Neural cell (in vitro differentiated cells): ENCODE measurements at regions not wholly inside any gene's neighbourhood (a gene's known extent, or its start where the extent isn't known, plus 50 kb on each side); places are given as distances from the start of the nearest gene placed in this dataset.

Experiments used
- H2AFZ ChIP-seq: fragments of 200-600, 300-800 bp; sonication (generic), shearing (Covaris generic); 2 replicates; pipeline ENCODE4 v1.6.0; 2014; ENCODE audit warnings: low read depth, mild to moderate bottlenecking, antibody characterized with exemption, low read length, moderate library complexity
- H3F3A ChIP-seq: fragments of 200-600 bp; shearing (Covaris generic); 2 replicates; pipeline ENCODE4 v1.6.1; 2016; ENCODE audit warnings: mild to moderate bottlenecking, moderate library complexity, mixed read lengths, antibody characterized with exemption, low read length; ENCODE audit not compliant: insufficient read depth, poor library complexity, severe bottlenecking
- H3K27ac ChIP-seq: fragments of 200-600, 300-800 bp; sonication (generic), shearing (Covaris generic); 2 replicates; pipeline ENCODE4 v1.5.1; 2014; ENCODE audit warnings: mild to moderate bottlenecking, low read length, moderate library complexity
- H3K27me3 ChIP-seq: fragments of 300-800, 200-600 bp; sonication (generic), shearing (Covaris generic); 2 replicates; pipeline ENCODE4 v1.6.0; 2014; ENCODE audit warnings: mild to moderate bottlenecking, low read depth, low read length, moderate library complexity; ENCODE audit not compliant: insufficient read depth
- H3K36me3 ChIP-seq: fragments of 300-800, 200-600 bp; sonication (generic), shearing (Covaris generic); 2 replicates; pipeline ENCODE4 v1.5.1; 2014; ENCODE audit warnings: mild to moderate bottlenecking, antibody characterized with exemption, low read length, moderate library complexity; ENCODE audit not compliant: insufficient read depth
- H3K4me2 ChIP-seq: fragments of 300-800, 200-600 bp; sonication (generic), shearing (Covaris generic); 2 replicates; pipeline ENCODE4 v1.6.0; 2014; ENCODE audit warnings: mild to moderate bottlenecking, low read length
- H3K4me3 ChIP-seq: fragments of 300-800, 200-600 bp; sonication (generic), shearing (Covaris generic); 2 replicates; pipeline ENCODE4 v1.5.1; 2014; ENCODE audit warnings: mild to moderate bottlenecking, low read length, moderate library complexity
- H3K79me2 ChIP-seq: fragments of 200-600 bp; shearing (Covaris generic); replicated peaks from 2 replicates; pipeline ENCODE4 v1.6.0; 2014; ENCODE audit warnings: mild to moderate bottlenecking, low read length, moderate library complexity; ENCODE audit not compliant: insufficient read depth
- H3K9ac ChIP-seq: fragments of 300-800, 200-600 bp; sonication (generic), shearing (Covaris generic); 2 replicates; pipeline ENCODE4 v1.6.1; 2016; ENCODE audit warnings: mild to moderate bottlenecking, low read length, mixed read lengths
- H3K9me2 ChIP-seq: fragments of 200-600 bp; shearing (Covaris generic); 2 replicates; pipeline ENCODE4 v1.6.1; 2016; ENCODE audit warnings: mild to moderate bottlenecking, low read length, mixed read lengths; ENCODE audit not compliant: insufficient read depth
- H3K9me3 ChIP-seq: fragments of 200-600, 300-800 bp; sonication (generic), shearing (Covaris generic); 2 replicates; pipeline ENCODE4 v1.6.1; 2016; ENCODE audit warnings: mild to moderate bottlenecking, mixed run types, low read length, moderate library complexity, mixed read lengths
- H4K20me1 ChIP-seq: fragments of 200-600 bp; shearing (Covaris generic); 2 replicates; pipeline ENCODE4 v1.6.1; 2016; ENCODE audit warnings: mild to moderate bottlenecking, mixed run types; ENCODE audit not compliant: insufficient read depth
- CTCF ChIP-seq: fragments of 450-650 bp; IDR thresholded peaks from 2 replicates; pipeline ENCODE4 v1.5.1; 2014; ENCODE audit warnings: antibody characterized with exemption, mild to moderate bottlenecking, moderate library complexity; ENCODE audit not compliant: poor library complexity, severe bottlenecking
- EP300 ChIP-seq: fragments of 450-650 bp; conservative IDR thresholded peaks from 2 replicates; pipeline ENCODE4 v1.6.1; 2014; ENCODE audit warnings: antibody characterized with exemption, mild to moderate bottlenecking, moderate library complexity; ENCODE audit not compliant: poor library complexity, severe bottlenecking
- EZH2 ChIP-seq: fragments of 200-600, 300-800 bp; shearing (Covaris generic), sonication (generic); IDR thresholded peaks from 2 replicates; pipeline ENCODE4 v1.6.1; 2014; ENCODE audit warnings: antibody characterized with exemption, low read length, borderline replicate concordance, mild to moderate bottlenecking; ENCODE audit not compliant: insufficient read depth, poor library complexity, severe bottlenecking
- MXI1 ChIP-seq: fragments of 450-650 bp; conservative IDR thresholded peaks from 2 replicates; pipeline ENCODE4 v1.6.1; 2014; ENCODE audit warnings: antibody characterized with exemption, mild to moderate bottlenecking; ENCODE audit not compliant: poor library complexity, severe bottlenecking
- POLR2AphosphoS5 ChIP-seq: IDR thresholded peaks from 2 replicates; pipeline ENCODE4 v1.6.1; 2012
- RAD21 ChIP-seq: fragments of 450-650 bp; conservative IDR thresholded peaks from 2 replicates; pipeline ENCODE4 v1.6.1; 2014; ENCODE audit warnings: antibody characterized with exemption, mild to moderate bottlenecking, moderate library complexity
- REST ChIP-seq: IDR thresholded peaks from 2 replicates; pipeline ENCODE4 v1.6.1; 2012; ENCODE audit warnings: borderline replicate concordance
- SMC3 ChIP-seq: fragments of 450-650 bp; conservative IDR thresholded peaks from 2 replicates; pipeline ENCODE4 v1.6.1; 2014; ENCODE audit warnings: antibody characterized with exemption, mild to moderate bottlenecking, moderate library complexity; ENCODE audit not compliant: poor library complexity
- TAF1 ChIP-seq: IDR thresholded peaks from 2 replicates; pipeline ENCODE4 v1.6.1; 2012; ENCODE audit warnings: low read depth

- no peaks in the 10 kb centered on the region for H3K9me3 ChIP-seq
- no peaks in the 10 kb centered on the region for H4K20me1 ChIP-seq
- H3K36me3 ChIP-seq: no peaks in the 10 kb centered on the region
- no peak overlapping the region for H3K27ac ChIP-seq
- H3K9me2 ChIP-seq: no peaks in the 10 kb centered on the region
- TF ChIP-seq RAD21 (no peak), EZH2 (no peak), MXI1 (no peak), CTCF (no peak), POLR2AphosphoS5 (no peak), REST (no peak), SMC3 (no peak)
- no peaks in the 10 kb centered on the region for H3K79me2 ChIP-seq
- no peaks in the 10 kb centered on the region for H3K27me3 ChIP-seq
- H3K9ac ChIP-seq: no peak overlapping the region
- no peak overlapping the region for H2AFZ ChIP-seq
- H3K4me2 ChIP-seq: no peak overlapping the region
- no peaks in the 10 kb centered on the region for H3F3A ChIP-seq
- H3K4me3 ChIP-seq: no peak overlapping the region
Observed at GRCh38 chr1:185531838-185532237, 202.4 kb upstream of the HMCN1 start.

GRCh38 chr1:185530215-185530614 is 204.0 kb upstream of the HMCN1 start:
- H3K9ac ChIP-seq: no peak overlapping the region
- no peaks in the 10 kb centered on the region for H4K20me1 ChIP-seq
- H2AFZ ChIP-seq: no peak overlapping the region
- no peak overlapping the region for H3K4me2 ChIP-seq
- no peaks in the 10 kb centered on the region for H3K36me3 ChIP-seq
- no peak overlapping the region for H3K27ac ChIP-seq
- H3K4me3 ChIP-seq: no peak overlapping the region
- H3K79me2 ChIP-seq: no peaks in the 10 kb centered on the region
- H3F3A ChIP-seq: no peaks in the 10 kb centered on the region
- H3K27me3 ChIP-seq: no peaks in the 10 kb centered on the region
- H3K9me2 ChIP-seq: no peaks in the 10 kb centered on the region
- TF ChIP-seq TAF1 (no peak), POLR2AphosphoS5 (no peak), CTCF (no peak), EP300 (no peak), SMC3 (no peak), RAD21 (no peak), MXI1 (no peak), REST (no peak), EZH2 (no peak)
- no peaks in the 10 kb centered on the region for H3K9me3 ChIP-seq
